ENCODE measurements at regions not wholly inside any gene's neighbourhood (a gene's known extent, or its start where the extent isn't known, plus 50 kb on each side); places are given as distances from the start of the nearest gene placed in this dataset.

DNA sequence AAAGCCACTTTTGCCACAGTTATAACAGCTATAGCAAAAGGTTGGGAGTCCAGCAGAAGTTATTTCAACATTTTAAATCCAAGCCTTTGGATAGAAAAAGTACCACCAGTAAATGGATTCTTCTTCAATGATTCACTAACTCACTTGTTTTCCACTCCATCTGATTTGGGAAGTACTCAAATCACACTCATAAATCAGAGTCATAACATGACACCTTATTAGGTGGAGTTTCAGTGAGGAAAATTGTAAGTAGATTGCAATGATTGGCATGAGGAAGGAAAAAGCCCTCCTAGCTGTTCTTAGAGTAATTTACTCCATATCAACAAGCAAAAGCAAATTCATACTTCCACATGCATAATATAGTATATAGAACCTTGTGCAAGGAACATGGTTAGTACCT is 132.9 kb downstream of the NR4A2 start:
- no TSS peak for BruUV-seq (replicated peaks)
- no peak overlapping the region for H2AK9ac ChIP-seq (replicated peaks; ENCODE audit: low read depth, low read length, poor library complexity)
- no peak overlapping the region for H2BK5ac ChIP-seq (ENCODE audit: low read depth, low read length, poor library complexity, severe bottlenecking)
- no peak overlapping the region for H2BK20ac ChIP-seq (ENCODE audit: low read depth, low read length)
- no peaks in the 10 kb centered on the region for H3K9me1 ChIP-seq (ENCODE audit: insufficient read depth, low read length)
- no peaks in the 10 kb centered on the region for H3K79me1 ChIP-seq (ENCODE audit: low read depth in 1 of 2, low read length in 2 of 2)
- no peaks in the 10 kb centered on the region for H4K20me1 ChIP-seq (ENCODE audit: insufficient read depth, low read length)
- no peak overlapping the region for H4K8ac ChIP-seq (ENCODE audit: low read depth in 2 of 2, low read length in 2 of 2)
- dilution Hi-C loops (cut with HindIII; ENCODE audit: low sequenced_read_pairs, unreplicated experiment), result no loop called here
- H2AK5ac ChIP-seq (ENCODE audit: low read depth, low read length), result no peak overlapping the region
- no peak overlapping the region for H3K4me2 ChIP-seq (ENCODE audit: low read depth, low read length)
- H3K14ac ChIP-seq (replicated peaks; ENCODE audit: low read depth, low read length), result no peak overlapping the region
- TF ChIP-seq, protein P1, sequence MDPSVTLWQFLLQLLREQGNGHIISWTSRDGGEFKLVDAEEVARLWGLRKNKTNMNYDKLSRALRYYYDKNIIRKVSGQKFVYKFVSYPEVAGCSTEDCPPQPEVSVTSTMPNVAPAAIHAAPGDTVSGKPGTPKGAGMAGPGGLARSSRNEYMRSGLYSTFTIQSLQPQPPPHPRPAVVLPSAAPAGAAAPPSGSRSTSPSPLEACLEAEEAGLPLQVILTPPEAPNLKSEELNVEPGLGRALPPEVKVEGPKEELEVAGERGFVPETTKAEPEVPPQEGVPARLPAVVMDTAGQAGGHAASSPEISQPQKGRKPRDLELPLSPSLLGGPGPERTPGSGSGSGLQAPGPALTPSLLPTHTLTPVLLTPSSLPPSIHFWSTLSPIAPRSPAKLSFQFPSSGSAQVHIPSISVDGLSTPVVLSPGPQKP (IDR thresholded peaks at IDR 0.05; ENCODE audit: borderline replicate concordance, low read depth, low read length), result no peak
- TF ChIP-seq BHLHE40 (IDR thresholded peaks at IDR 0.05; ENCODE audit: low read depth, low read length) (no peak), FOS (IDR thresholded peaks at IDR 0.05; ENCODE audit: low read depth, low read length) (no peak), POLR2A (IDR thresholded peaks at IDR 0.05; ENCODE audit: low read depth, low read length) (no peak)
- TF ChIP-seq, protein P2, sequence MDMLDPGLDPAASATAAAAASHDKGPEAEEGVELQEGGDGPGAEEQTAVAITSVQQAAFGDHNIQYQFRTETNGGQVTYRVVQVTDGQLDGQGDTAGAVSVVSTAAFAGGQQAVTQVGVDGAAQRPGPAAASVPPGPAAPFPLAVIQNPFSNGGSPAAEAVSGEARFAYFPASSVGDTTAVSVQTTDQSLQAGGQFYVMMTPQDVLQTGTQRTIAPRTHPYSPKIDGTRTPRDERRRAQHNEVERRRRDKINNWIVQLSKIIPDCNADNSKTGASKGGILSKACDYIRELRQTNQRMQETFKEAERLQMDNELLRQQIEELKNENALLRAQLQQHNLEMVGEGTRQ (IDR thresholded peaks at IDR 0.05; ENCODE audit: low read depth, low read length), result no peak
- ATAC-seq (ENCODE audit: low read depth), result no peak
- H4K5ac ChIP-seq (ENCODE audit: low read depth, low read length), result no peak overlapping the region
- H3K27ac ChIP-seq (ENCODE audit: insufficient read depth, low read length), result no peak overlapping the region
- DNase-seq, result no peak
- intact Hi-C loops (cut with micrococcal nuclease), result no loop called here
- no peak overlapping the region for H2BK15ac ChIP-seq (ENCODE audit: low read depth, low read length)
- no peak overlapping the region for H3K56ac ChIP-seq (ENCODE audit: extremely low read depth, insufficient read depth, low read length)
- no peak overlapping the region for H4K91ac ChIP-seq (ENCODE audit: insufficient read depth, low read depth, low read length)
- H2AFZ ChIP-seq (replicated peaks; ENCODE audit: low read length, poor library complexity), result no peak overlapping the region
- no peak overlapping the region for H3K4me3 ChIP-seq (ENCODE audit: insufficient read depth, low read depth, low read length)
- H2BK120ac ChIP-seq (ENCODE audit: low read depth, low read length), result no peak overlapping the region
- H3K4ac ChIP-seq (ENCODE audit: low read depth, low read length), result no peak overlapping the region
- CTCF ChIA-PET, result interaction anchor here (0.7 kb wide), 1 partner anchor 17 kb away, joined by 9 read pairs; no protein-coding TSS in a partner anchor
- H3K18ac ChIP-seq (ENCODE audit: low read depth, low read length), result no peak overlapping the region
- no peaks in the 10 kb centered on the region for H3K36me3 ChIP-seq (ENCODE audit: control insufficient read depth, insufficient read depth, low read length)
- no peaks in the 10 kb centered on the region for H3K4me1 ChIP-seq (ENCODE audit: control insufficient read depth, insufficient read depth, low read length)
- no peaks in the 10 kb centered on the region for H3K27me3 ChIP-seq (ENCODE audit: control insufficient read depth, insufficient read depth, low read length)
- no peak overlapping the region for H3K23ac ChIP-seq (ENCODE audit: low read depth, low read length)
- POLR2A ChIA-PET (ENCODE audit: unreplicated experiment), result no interaction called here
- H3K9ac ChIP-seq (ENCODE audit: low read depth, low read length), result no peak overlapping the region
- in situ Hi-C loops (cut with MboI; ENCODE audit: low sequenced_read_pairs), result no loop called here
- H3K9me3 ChIP-seq (ENCODE audit: control insufficient read depth, insufficient read depth, low read length), result no peaks in the 10 kb centered on the region

All from IMR-90 (cell line).